Peyer's patch (tissue), 4 donors: ENCODE measurements at regions not wholly inside any gene's neighbourhood (a gene's known extent, or its start where the extent isn't known, plus 50 kb on each side); places are given as distances from the start of the nearest gene placed in this dataset.

Experiments
- DNase-seq, 3 donors: peaks; one replicate each; pipeline ENCODE4 v3.0.0-alpha.2; 2017 to 2019
- H3K27ac ChIP-seq, 4 donors: fragments of 200-600 bp; sonication (generic); one replicate each; pipeline ENCODE4 v1.5.1; 2016 to 2019
- H3K27me3 ChIP-seq, 2 donors: fragments of 200-600 bp; sonication (generic); one replicate each; pipeline ENCODE4 v1.5.1; 2019
- H3K36me3 ChIP-seq, 3 donors: fragments of 200-600 bp; sonication (generic); one replicate each; pipeline ENCODE4 v1.5.1; 2016 to 2019
- H3K4me1 ChIP-seq, 4 donors: fragments of 200-600 bp; sonication (generic); one replicate each; pipeline ENCODE4 v1.5.1; 2016 to 2019
- H3K4me3 ChIP-seq, 4 donors: fragments of 200-600 bp; sonication (generic); 1 replicate in 3 of 4; 2 replicates in 1 of 4; pipeline ENCODE4 v1.5.1; 2016 to 2019; ENCODE audit warnings: mild to moderate bottlenecking in 1 of 4
- H3K9me3 ChIP-seq, 4 donors: fragments of 200-600 bp; sonication (generic); one replicate each; pipeline ENCODE4 v1.5.1; 2016 to 2019; ENCODE audit warnings: mild to moderate bottlenecking in 1 of 4
- CTCF ChIP-seq, 6 experiments: fragments of 450-650 bp in 4 of 6; fragments of 200-600 bp in 2 of 6; sonication (generic) in 1 of 6; IDR thresholded peaks; one replicate each; pipeline ENCODE4 v1.5.1; 2017 to 2019; ENCODE audit warnings: antibody characterized with exemption in 6 of 6, mild to moderate bottlenecking in 3 of 6, moderate library complexity in 1 of 6
- POLR2A ChIP-seq, 2 donors: fragments of 450-650 bp; IDR thresholded peaks; one replicate each; pipeline ENCODE4 v1.5.1; 2017; ENCODE audit warnings: antibody characterized with exemption in 2 of 2, mild to moderate bottlenecking in 2 of 2, moderate library complexity in 2 of 2

DNA sequence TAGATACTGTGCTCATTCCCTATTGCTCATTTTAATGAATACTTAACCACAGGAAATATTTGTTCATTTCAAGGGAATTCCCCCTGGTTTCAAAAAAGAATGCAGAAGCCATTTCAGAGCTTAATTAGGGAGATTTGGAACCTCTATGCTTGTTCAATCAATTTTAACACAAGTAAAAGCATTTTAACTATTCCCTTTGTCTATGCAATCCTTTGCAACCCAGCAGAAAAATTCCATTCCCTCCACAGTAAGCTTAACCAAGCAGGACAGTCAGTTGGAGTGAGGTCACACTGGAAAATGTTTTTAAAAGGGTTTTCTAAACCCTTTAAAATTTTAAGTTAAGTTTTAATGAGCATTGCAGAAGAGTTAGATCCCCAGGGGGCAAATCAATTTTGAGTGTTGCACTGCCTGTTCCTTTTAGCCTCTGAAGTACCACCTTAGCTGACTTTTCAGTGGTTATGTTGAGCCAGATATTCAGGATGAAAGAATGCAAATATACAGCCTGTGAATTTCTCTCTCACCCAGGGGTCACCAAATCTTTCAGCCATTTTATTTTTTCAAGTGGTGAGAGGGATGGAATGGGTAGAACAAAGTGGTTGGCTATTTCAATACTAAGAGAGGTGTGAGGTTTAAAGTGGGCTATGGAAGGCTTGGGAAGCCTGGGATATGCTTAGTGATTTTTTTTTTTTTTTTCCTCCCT is 356.2 kb upstream of the NUDT12 start:
- Histone ChIP-seq H3K4me1 (no peaks in the 10 kb centered on the region), H3K36me3 (no peaks in the 10 kb centered on the region), H3K4me3 (no peak overlapping the region), H3K9me3 (no peaks in the 10 kb centered on the region), H3K27me3 (no peaks in the 10 kb centered on the region), H3K27ac (no peak overlapping the region)
- no peak for TF ChIP-seq CTCF (IDR thresholded peaks at IDR 0.05)
- no peak for TF ChIP-seq POLR2A (IDR thresholded peaks at IDR 0.05)
- no peak for DNase-seq

DNA sequence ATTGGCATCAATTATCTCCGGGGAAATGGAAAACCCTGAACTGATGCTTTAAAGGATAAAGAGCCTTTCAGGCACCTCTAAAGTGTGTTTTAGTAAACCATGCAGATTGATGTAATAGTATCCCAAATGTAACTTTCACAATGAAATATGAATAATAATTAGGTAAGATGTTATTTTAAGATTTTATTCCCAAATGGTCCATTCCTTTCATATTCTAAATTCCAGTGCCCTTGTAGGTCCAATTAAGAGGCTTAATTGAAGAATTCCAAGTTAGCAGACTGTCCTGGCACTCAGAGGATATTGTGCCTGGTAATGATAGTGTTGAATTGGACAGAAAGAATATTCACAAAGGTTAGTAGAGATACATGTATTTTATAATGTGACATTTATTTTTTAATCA is 352.5 kb upstream of the NUDT12 start:
- no peak for DNase-seq
- H3K4me3 ChIP-seq = no peak overlapping the region
- no peaks in the 10 kb centered on the region for H3K9me3 ChIP-seq
- H3K4me1 ChIP-seq = no peaks in the 10 kb centered on the region
- H3K27me3 ChIP-seq = no peaks in the 10 kb centered on the region
- TF ChIP-seq CTCF (IDR thresholded peaks at IDR 0.05) (no peak), POLR2A (IDR thresholded peaks at IDR 0.05) (no peak)
- no peak overlapping the region for H3K27ac ChIP-seq
- no peaks in the 10 kb centered on the region for H3K36me3 ChIP-seq

GRCh38 chr5:103910786-103911185 is 348.2 kb upstream of the NUDT12 start:
- Histone ChIP-seq H3K4me3 (no peak overlapping the region), H3K27me3 (no peaks in the 10 kb centered on the region), H3K27ac (no peak overlapping the region), H3K9me3 (no peaks in the 10 kb centered on the region), H3K36me3 (no peaks in the 10 kb centered on the region), H3K4me1 (no peaks in the 10 kb centered on the region)
- no peak for DNase-seq
- TF ChIP-seq POLR2A (IDR thresholded peaks at IDR 0.05) = no peak
- TF ChIP-seq CTCF (IDR thresholded peaks at IDR 0.05) = no peak

GRCh38 chr5:103910011-103910410 is 347.4 kb upstream of the NUDT12 start:
- TF ChIP-seq POLR2A (IDR thresholded peaks at IDR 0.05) (no peak), CTCF (IDR thresholded peaks at IDR 0.05) (no peak)
- H3K36me3 ChIP-seq = no peaks in the 10 kb centered on the region
- no peaks in the 10 kb centered on the region for H3K9me3 ChIP-seq
- no peaks in the 10 kb centered on the region for H3K4me1 ChIP-seq
- no peak for DNase-seq
- H3K27ac ChIP-seq = no peak overlapping the region
- no peak overlapping the region for H3K4me3 ChIP-seq
- no peaks in the 10 kb centered on the region for H3K27me3 ChIP-seq

- no peak overlapping the region for H3K4me3 ChIP-seq
- no peaks in the 10 kb centered on the region for H3K9me3 ChIP-seq
- H3K27ac ChIP-seq = no peak overlapping the region
- H3K36me3 ChIP-seq = no peaks in the 10 kb centered on the region
- TF ChIP-seq CTCF (IDR thresholded peaks at IDR 0.05) = no peak
- no peaks in the 10 kb centered on the region for H3K27me3 ChIP-seq
- DNase-seq = no peak
- no peaks in the 10 kb centered on the region for H3K4me1 ChIP-seq
Observed at GRCh38 chr5:103909391-103909790, 346.8 kb upstream of the NUDT12 start.
